HG03354 (cell line): ENCODE measurements at regions not wholly inside any gene's neighbourhood (a gene's known extent, or its start where the extent isn't known, plus 50 kb on each side); places are given as distances from the start of the nearest gene placed in this dataset.
A peak's percentile ranks its signal among the peaks of the same experiment; 100 is the strongest.

Experiments
- ATAC-seq: cut with Tn5 transposase; IDR thresholded peaks from one replicate; pipeline ENCODE4 v1.9.1; 2021; ENCODE audit warnings: mild to moderate bottlenecking; ENCODE audit not compliant: unreplicated experiment, poor library complexity, severe bottlenecking

DNA sequence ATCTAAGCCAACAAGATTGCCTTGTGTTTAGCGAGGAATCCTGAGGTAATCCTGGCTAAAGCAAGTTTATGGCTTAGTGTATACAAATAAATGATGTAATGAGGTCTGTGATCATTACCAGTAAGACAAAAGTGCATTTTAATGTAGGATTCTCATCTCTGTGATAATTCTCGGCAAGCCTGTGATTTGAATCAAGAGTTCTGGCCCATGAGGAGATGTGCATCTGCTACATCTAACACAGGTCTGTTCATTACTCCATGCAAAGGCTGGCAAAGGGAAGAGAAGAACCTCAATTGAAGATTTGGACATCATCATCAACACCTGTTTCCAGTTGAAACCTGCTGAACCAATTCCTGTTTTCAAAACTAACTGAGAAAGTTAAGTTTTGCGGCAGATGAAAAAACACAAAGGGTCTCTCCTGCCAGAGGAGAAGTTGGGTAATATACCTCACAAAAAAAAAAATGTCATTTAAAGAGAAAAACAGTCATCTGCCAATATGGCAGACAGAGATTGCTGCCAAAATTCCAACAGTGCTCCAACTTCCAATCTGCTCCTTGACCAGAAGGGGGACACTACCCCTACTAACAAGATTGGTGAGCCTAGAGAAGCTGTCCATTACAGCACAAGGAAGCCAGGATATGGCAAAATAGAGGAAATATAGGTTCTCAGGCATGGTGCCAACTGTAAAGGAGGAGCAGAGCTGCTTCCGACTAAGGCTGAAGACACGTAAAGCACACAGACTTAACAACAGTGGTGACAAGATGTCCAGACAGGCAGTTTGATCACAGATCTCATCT lies 453.7 kb downstream of the TTLL7 start:
- ATAC-seq = no peak

DNA sequence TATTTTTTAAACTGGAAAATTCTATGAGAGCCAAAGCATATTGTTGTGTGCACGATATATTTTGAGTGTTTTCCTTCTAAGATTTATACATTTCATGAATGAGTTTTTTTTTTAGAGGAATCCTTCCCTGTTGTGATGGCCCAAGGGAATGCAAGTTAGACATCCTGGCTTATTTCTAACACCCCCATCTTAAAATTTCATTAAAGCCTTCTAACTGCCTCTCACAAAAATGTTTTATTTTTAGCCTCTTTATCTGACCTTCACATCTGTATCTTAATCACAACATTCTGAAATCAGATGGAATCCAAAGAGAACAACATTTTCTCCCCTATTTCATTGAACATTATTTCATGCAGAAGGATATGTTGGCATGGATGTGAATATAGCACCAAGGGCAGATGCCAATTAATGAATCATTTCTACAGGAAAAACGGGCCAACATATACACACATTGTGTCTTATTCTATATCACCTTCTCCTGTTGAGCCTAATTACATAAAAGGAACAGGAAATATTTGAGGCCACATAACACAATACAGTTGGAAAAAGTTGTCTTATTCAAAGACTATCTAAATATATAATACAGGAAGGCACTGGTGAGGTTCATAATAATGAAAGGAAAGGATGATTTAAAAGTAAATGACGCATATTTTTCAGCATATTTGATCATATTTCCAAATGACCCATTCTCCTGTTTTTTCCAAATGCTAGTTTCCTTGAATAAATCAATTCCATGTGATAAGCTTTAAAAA lies 455.5 kb downstream of the TTLL7 start:
- ATAC-seq = no peak

DNA sequence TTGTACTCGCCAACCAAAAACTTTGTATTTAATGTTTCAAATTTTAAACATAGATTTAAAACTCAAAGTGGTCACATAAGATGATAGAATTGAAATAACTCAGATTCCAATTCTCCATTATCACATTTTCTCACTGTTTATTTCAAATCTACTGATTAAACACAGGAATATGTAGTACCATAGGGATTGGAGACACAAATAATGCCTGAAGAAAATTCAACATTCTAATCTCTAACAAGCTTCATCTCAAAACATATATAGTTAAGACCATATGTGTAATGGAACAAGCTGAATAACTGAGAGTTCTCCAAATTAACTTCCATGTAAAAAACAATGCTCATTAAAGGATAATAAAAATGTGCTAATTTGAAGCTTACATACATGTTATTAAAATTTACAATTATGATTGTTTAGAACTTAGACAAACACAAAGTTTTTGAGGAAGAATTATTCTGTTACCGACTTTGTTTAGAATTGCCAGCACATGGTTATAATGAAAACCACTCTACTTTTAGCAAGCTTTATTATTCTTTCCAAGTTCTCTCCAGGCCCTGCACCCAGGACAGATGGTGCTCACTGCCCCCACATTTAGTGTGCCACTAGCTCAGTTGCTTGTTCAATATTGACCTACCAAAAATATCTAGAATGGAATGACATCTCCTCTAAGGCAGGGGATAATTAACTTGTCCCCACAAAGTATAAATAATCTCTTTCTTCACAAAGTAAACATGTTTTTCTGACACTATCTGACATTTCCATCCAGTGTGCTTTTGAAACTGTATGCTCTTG lies 467.2 kb downstream of the TTLL7 start:
- no peak for ATAC-seq

DNA sequence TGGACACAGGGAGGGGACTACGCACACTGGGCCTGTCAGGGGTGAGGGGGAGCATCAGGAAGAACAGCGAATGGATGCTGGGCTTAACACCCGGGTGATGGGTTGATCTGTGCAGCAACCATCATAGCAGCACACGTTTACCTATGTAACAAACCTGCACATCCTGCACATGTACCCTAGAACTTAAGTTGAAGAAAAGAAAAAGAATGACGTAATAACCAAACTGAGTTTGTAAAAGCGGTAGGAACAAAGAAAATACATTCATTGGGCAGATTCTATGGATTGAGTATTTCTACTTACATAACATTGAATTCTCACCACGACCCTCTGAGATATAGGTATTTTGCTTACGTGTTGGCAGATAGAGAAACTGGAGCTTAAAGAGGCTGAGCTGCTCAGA lies 468.4 kb downstream of the TTLL7 start:
- ATAC-seq = no peak

DNA sequence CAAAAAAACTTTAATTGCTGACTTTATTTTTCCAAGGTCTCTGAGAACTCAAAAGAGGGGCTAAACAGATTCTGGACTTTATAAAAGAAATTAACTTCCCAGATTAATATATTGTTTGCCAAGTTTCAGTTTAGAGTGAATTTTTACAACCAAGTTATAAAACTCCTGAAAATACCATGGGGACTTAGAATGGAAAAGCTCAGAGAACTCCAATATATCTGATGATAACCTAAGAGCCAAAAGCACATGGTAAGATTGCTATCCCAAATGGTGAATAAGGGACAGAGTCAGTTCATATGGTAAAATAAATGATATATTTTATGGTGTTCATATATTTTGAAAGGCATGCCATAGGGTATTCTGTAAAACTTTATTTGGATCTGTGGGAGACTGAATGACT lies 470.9 kb downstream of the TTLL7 start:
- no peak for ATAC-seq

DNA sequence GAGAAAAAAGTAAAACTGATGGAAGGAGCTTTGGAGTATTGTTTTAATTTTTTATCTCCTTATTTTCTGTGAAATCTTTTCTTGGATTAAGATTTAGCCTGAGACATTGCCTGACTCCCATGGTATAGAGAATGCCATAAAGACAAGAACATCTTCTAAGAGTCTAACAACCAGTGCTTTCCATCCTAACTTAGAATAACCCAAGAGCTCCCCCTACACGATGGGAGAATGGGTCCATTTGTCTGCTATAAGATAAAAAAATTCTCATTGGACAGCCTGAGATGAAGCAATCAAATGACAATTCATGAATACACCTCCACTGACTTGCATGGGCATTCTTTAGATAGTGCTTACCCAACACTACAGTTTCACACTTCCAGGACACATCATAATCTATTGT lies 478.1 kb downstream of the TTLL7 start:
- no peak for ATAC-seq

DNA sequence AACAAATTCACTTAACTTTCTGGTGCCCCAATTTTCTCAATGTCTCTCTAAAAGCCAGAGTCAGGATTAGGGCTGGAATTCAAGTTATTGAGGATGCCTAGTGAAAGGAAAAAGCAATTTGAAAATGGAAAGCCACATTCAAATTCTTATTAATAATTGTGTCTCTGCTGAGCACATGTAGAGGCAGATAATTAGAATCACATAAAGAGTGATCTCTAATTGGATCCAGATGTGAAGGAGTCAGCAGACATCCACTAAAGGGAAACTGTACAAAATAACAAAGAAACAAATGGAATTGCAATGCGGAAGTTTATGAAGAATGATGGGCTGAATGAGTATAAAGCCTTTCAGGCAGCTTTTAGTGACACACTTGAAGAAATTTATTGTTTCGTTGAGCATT lies 482.6 kb downstream of the TTLL7 start:
- ATAC-seq = no peak

DNA sequence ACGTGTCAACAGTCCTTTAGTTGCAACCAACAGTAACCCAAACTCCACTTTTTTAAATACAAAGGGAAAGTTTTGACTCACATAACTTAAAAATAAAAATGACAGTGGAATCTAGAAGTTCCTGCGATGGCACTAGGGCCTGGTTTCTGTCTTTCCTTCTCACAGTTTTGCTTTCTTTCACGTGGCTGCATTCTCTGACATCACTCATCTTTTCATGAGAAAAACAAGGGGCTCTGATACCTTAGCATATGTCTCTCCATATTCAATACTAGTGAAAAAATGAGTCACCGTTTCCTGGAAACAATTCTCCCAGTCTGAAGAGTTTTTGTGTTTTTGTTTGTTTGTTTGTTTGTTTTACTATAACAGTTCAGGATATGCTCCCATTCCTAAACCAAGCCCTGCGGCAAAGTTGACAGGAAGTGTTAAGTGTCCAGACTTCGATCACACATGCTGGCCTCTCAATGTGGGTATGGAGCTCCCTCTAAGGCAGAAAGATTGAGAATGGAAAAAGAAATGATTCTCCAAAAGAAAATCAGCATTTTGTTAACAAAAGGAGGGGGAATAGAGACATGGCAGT lies 483.3 kb downstream of the TTLL7 start:
- ATAC-seq = no peak

DNA sequence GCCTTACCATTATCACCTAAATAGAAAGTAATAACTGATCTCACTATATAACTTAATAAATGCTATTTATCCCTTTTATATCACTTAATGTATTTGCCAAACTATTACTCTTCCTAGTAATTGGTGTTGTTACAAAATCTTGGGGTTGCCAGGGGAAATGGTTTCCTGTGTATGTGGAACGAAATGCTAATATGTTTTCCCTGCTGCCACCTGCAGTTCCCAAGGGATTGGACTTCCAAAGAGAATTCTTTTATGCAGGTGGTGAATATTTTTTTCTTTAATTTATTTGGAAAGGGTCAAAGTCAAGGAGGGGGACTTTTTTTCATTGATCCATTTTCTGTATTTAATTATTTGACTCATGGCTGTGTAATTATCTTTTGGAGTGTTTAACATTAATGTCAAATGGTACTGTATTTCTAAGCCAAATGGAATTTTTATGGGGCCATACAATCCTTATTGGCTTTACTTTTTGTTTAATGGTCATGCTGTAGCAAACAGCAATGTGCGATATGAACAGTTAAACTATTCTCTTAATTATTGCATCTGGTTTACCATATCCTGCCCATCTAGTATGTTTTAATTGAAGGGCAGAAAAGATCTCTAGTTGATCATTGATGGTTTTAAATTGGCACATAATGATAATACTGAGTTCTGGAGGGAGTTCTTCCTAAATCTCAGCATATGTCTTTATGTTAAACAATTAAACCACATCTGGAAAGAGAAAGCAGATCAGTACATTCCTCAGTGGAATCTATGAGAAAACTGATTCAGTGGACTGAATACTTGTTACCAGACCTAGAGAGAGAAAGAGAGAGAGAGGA lies 486.3 kb downstream of the TTLL7 start:
- ATAC-seq = no peak

DNA sequence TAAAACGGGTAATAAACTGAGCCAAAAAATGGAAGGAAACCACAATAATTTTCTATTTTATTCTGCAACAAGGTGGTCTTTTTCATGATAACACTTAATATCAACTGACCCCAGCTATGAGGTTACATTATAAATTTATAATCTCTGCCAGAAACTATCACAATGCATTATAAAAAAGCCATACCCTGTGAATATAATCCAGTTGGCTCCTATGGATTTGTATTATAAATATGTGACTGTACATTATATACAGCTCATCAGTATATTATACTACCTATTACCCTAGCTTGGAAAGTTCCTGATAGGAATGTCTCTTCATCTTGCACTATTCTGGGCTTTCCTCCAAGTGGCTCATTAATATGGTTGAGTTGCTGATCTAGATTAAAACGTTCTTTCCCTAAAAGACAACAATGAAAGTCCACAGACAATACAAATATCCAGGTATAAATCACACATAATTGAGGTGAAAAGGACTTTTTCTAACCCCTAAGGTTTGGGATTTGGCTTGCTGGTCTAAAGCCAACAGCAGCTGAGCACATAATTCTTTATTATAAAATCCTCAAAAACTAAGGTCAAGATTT lies 487.7 kb downstream of the TTLL7 start:
- ATAC-seq = no peak

DNA sequence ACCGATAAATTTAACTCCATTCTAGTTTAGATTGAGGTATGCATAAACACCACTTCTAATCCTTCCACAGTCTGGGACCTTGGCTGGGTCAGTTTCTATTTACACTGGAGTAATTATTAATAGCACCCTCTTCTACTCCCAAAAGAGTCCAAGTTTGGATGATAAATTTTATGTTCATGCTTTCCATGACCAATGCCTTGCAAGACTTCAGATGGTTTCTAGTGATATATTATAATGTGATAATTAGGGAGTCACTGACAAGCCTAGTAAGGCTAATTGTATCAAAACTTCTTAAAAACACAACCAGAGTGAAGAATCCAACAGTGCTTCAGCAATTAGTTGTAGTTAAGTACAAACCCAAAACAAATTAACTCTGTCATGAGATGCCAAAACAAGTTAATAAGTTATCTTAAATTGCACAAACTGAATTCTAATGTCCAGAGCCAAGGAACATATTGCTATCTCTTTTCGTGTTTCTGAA lies 489.6 kb downstream of the TTLL7 start:
- no peak for ATAC-seq

DNA sequence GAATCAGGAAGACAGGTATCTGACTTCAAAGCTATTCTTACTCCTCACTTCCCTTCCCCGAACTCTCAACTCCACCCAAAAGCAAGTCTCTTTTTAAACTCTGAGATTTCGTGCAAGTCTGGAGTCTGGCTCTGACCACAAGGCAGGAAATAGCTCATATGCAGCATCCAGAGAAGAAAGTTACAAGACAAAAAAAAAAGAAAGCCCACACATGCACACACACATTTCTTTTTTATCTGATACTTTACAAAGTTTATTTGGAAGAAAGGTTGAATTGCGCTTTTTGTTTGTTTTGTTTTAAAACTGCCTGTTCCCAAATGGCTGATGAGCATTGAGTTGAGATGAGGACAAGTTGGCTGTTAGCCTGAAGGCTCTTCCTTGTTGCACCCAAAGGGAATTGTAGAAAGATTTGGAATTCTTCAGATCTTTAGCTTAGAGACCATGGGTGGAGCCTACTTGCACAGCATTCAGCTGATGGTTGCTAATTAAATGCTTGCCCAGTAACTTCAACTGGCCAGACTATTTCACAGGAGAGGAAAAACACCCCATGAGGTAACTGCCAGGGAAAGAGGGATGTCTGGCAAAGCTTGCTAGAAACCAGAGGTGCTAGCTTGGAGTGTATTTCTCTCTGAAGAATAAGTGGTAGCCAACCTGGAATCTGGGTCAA lies 490.3 kb downstream of the TTLL7 start:
- peak; percentile 96 for ATAC-seq

DNA sequence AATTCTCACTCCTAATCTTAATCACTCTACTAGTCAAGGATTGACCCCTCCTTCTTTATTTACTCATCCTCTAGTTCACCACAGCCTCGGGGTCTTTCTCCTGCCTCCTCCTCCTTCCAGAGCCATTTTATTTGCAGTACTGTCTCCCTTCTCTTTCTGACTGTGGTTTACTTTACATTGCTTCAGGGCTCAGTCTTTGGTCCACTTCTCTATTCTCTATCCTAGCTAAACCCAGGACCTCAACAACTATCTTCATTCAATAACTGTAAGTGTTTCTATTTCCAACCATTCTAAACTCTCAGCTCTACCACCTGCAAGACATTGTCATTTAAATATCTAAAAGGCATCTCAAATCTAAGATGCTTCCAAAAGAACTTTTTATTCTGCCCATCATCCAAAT lies 493.8 kb downstream of the TTLL7 start:
- no peak for ATAC-seq

DNA sequence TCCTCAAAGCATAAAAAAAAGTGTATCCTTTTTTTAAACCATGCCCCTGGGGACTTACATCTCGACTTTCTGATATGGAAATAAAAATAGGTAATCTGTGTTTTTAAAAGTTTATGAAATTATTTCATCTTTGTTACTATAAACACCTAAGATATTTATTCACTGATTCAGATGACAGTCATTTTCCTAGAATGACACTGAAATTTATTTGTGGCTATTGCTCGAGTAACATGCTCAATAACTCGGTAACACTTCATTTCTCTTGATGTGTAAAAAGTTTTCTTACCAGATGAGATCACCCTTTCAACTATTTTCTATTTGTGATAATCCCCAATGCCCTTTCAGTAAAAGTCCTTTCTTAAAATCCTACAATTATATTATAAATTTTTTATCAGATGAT lies 495.8 kb downstream of the TTLL7 start:
- ATAC-seq = no peak

DNA sequence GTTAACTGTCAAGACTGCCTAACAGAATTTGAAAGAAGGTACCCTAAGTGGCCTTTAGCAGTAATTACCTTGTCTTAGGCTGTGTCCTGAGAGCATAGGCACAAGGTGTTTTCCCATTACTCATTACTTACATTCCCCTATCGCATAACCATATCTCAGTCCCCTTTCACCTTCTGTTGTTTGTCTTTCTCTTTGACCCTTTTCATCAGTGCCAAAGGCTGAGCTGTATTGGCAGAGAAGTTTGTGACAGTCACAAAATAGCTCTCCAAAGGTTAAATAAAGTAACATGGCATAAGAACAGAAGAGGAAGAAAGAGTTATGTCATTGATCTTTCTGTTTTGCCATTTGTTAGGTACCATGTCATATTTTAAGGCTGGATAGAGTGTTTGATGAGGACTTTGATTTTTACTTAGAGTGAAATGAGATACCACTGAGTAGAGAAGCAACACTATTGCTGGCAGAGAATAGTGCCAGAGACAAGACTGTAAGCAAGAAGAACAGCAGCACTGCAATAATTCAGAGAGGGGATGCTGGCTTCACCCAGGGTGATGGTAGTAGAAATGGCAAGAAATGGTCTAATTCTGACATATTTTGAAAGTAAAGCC lies 497.8 kb downstream of the TTLL7 start:
- ATAC-seq = peak; percentile 93

DNA sequence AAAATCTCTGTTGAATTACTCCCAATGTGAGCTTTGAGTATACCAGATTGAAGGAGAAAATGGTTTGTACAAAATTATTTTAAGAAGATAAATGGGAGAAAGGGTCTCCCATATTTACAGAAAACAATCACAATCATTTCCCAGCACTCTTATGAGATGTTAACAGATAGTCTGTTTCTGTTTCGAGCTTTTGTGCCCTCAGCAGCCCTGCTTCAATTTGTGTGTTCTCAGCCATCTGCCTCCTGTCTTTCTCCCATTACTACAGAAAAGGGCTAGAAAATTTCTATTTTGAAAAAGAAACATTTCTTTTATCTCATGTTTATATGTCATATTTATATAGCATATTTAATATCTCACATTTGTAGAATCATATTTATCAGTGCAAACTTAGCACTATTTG lies 498.4 kb downstream of the TTLL7 start:
- ATAC-seq = peak; percentile 26

DNA sequence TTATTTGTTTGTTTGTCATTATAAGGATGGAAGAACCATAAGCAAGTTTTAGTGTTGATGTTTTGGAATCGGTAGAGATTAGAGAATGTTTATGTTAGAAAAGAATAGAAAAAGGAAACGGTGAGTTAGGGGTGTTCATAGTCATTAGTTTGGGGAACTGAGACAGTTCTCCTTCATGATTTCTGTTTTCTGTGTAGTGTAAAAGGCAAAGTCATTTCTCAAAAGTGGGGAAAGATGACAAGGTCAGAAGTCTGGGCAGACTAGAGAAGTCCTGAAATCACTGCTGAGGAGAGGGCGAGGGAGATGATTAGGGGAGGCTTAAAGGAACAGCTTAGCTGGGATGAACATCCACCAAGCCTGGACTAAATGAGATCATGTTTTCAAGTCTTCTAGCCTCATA lies 498.9 kb downstream of the TTLL7 start:
- ATAC-seq = peak; percentile 44

DNA sequence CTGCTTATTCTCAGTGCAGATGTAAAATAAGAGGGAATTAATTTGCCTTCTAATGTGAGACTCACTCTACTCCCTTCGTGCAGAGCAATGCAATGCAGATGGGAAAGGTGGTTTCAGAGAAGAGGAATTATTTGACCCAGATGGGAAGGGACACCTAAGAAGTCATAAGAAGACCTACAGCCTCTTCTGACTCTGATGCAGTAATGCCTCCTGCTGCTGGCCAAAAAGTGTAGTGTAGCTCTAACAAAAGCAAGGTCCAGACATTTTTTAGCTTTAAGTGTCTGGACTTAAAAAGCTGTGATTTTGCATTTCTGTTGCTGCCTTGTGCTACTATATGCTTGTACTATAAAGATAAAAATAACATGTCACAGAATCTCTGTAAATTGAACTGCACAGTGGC lies 501.4 kb downstream of the TTLL7 start:
- no peak for ATAC-seq
